ENCODE measurements at regions not wholly inside any gene's neighbourhood (a gene's known extent, or its start where the extent isn't known, plus 50 kb on each side); places are given as distances from the start of the nearest gene placed in this dataset.

- Mint-ChIP-seq H3K36me3 (ENCODE audit: low read depth) (no peaks in the 10 kb centered on the region), H3K9me3 (ENCODE audit: low read depth) (peaks cover 3% of the 10 kb centered on the region), H3K4me1 (ENCODE audit: low read depth) (no peaks in the 10 kb centered on the region), H3K4me3 (ENCODE audit: unreplicated experiment) (no peak overlapping the region), H3K27me3 (ENCODE audit: low read depth) (peaks cover 30% of the 10 kb centered on the region), H3K27ac (ENCODE audit: unreplicated experiment) (no peak overlapping the region)
- no peak for DNase-seq (ENCODE audit: low spot score)
- no peak for TF ChIP-seq CTCF (IDR thresholded peaks at IDR 0.05)
Measured at GRCh38 chr7:45446195-45446944, 127.8 kb upstream of the ADCY1 start.

- DNase-seq (ENCODE audit: low spot score), result no peak
- Mint-ChIP-seq H3K4me1 (ENCODE audit: low read depth) (no peaks in the 10 kb centered on the region), H3K36me3 (ENCODE audit: low read depth) (no peaks in the 10 kb centered on the region), H3K27me3 (ENCODE audit: low read depth) (peaks cover 35% of the 10 kb centered on the region), H3K9me3 (ENCODE audit: low read depth) (peaks cover 3% of the 10 kb centered on the region), H3K27ac (ENCODE audit: unreplicated experiment) (no peak overlapping the region), H3K4me3 (ENCODE audit: unreplicated experiment) (no peak overlapping the region)
- no peak for TF ChIP-seq CTCF (IDR thresholded peaks at IDR 0.05)
Measured at GRCh38 chr7:45447296-45447695, 126.9 kb upstream of the ADCY1 start.

- Mint-ChIP-seq H3K9me3 (ENCODE audit: low read depth) (peaks cover 3% of the 10 kb centered on the region), H3K36me3 (ENCODE audit: low read depth) (no peaks in the 10 kb centered on the region)
Measured at GRCh38 chr7:45450571-45451204, 123.5 kb upstream of the ADCY1 start.

GRCh38 chr7:45451342-45452035 is 122.7 kb upstream of the ADCY1 start:
- H3K27ac Mint-ChIP-seq (ENCODE audit: unreplicated experiment), result no peak overlapping the region
- H3K4me1 Mint-ChIP-seq (ENCODE audit: low read depth), result no peaks in the 10 kb centered on the region
- no peak for DNase-seq (ENCODE audit: low spot score)

More at GRCh38 chr7:45450571-45451204, 123.5 kb upstream of the ADCY1 start:
- no peak overlapping the region for H3K4me3 Mint-ChIP-seq (ENCODE audit: unreplicated experiment)
- TF ChIP-seq CTCF (IDR thresholded peaks at IDR 0.05), result no peak
- peaks cover 18% of the 10 kb centered on the region for H3K27me3 Mint-ChIP-seq (ENCODE audit: low read depth)
- DNase-seq (ENCODE audit: low spot score), result no peak
- no peak overlapping the region for H3K27ac Mint-ChIP-seq (ENCODE audit: unreplicated experiment)
- no peaks in the 10 kb centered on the region for H3K4me1 Mint-ChIP-seq (ENCODE audit: low read depth)

More at GRCh38 chr7:45451342-45452035, 122.7 kb upstream of the ADCY1 start:
- TF ChIP-seq CTCF (IDR thresholded peaks at IDR 0.05), result no peak
- H3K4me3 Mint-ChIP-seq (ENCODE audit: unreplicated experiment), result no peak overlapping the region
- peaks cover 2% of the 10 kb centered on the region for H3K9me3 Mint-ChIP-seq (ENCODE audit: low read depth)
- H3K36me3 Mint-ChIP-seq (ENCODE audit: low read depth), result no peaks in the 10 kb centered on the region
- peaks cover 17% of the 10 kb centered on the region for H3K27me3 Mint-ChIP-seq (ENCODE audit: low read depth)

Measured in chondrocyte (in vitro differentiated cells).